Uterus (tissue), 3 donors: ENCODE measurements at regions not wholly inside any gene's neighbourhood (a gene's known extent, or its start where the extent isn't known, plus 50 kb on each side); places are given as distances from the start of the nearest gene placed in this dataset.

Experiments used
- DNase-seq, 2 donors: peaks; one replicate each; pipeline ENCODE4 v3.0.0-alpha.2; 2019 to 2020
- H3K27ac ChIP-seq, 2 donors: fragments of 200-600 bp; sonication (generic); 1 replicate in 1 of 2; 2 replicates in 1 of 2; pipeline ENCODE4 v1.5.1; 2016 to 2018
- H3K27me3 ChIP-seq, 2 donors: fragments of 200-600 bp; sonication (generic); one replicate each; pipeline ENCODE4 v1.5.1; 2018 to 2019; ENCODE audit warnings: control low read depth in 1 of 2
- H3K36me3 ChIP-seq, 2 donors: fragments of 200-600 bp; sonication (generic); one replicate each; pipeline ENCODE4 v1.5.1; 2019; ENCODE audit warnings: control low read depth in 1 of 2
- H3K4me1 ChIP-seq, 2 donors: fragments of 200-600 bp; sonication (generic); one replicate each; pipeline ENCODE4 v1.5.1; 2018 to 2019; ENCODE audit warnings: control low read depth in 1 of 2
- H3K4me3 ChIP-seq, 2 donors: fragments of 200-600 bp; sonication (generic); 1 replicate in 1 of 2; 2 replicates in 1 of 2; pipeline ENCODE4 v1.5.1; 2018 to 2019; ENCODE audit warnings: mild to moderate bottlenecking in 1 of 2
- H3K9me3 ChIP-seq, 2 donors: fragments of 200-600 bp; sonication (generic); one replicate each; pipeline ENCODE4 v1.5.1; 2019; ENCODE audit warnings: control low read depth in 1 of 2
- CTCF ChIP-seq, 4 experiments: fragments of 200-600 bp in 2 of 4; fragments of 450-650 bp in 2 of 4; sonication (generic) in 2 of 4; IDR thresholded peaks; one replicate each; pipeline ENCODE4 v1.5.1; 2016 to 2019; ENCODE audit warnings: antibody characterized with exemption in 4 of 4, mild to moderate bottlenecking in 2 of 4, moderate library complexity in 1 of 4
- POLR2A ChIP-seq, 2 donors: fragments of 450-650 bp; IDR thresholded peaks; one replicate each; pipeline ENCODE4 v1.6.1; 2016; ENCODE audit warnings: antibody characterized with exemption in 2 of 2, mild to moderate bottlenecking in 1 of 2, moderate library complexity in 1 of 2
- intact Hi-C: fragments of 100-400 bp; cut with DNase I; formaldehyde crosslinking; loops from one replicate; pipeline ENCODE4 v1.15.1; 2023; ENCODE audit warnings: low total_unique reads
- donor health status: DM: yes; HTN: yes; CAD: no.

- DNase-seq = no peak
- TF ChIP-seq POLR2A (IDR thresholded peaks at IDR 0.05) = no peak
- TF ChIP-seq CTCF (IDR thresholded peaks at IDR 0.05) = no peak
- Histone ChIP-seq H3K9me3 (no peaks in the 10 kb centered on the region), H3K36me3 (no peaks in the 10 kb centered on the region), H3K27ac (no peak overlapping the region), H3K27me3 (no peaks in the 10 kb centered on the region), H3K4me1 (no peaks in the 10 kb centered on the region), H3K4me3 (no peak overlapping the region)
- intact Hi-C loops = no loop called here
These were observed 187.8 kb upstream of the HNRNPA3 start for GRCh38 chr2:177024765-177025164.

DNA sequence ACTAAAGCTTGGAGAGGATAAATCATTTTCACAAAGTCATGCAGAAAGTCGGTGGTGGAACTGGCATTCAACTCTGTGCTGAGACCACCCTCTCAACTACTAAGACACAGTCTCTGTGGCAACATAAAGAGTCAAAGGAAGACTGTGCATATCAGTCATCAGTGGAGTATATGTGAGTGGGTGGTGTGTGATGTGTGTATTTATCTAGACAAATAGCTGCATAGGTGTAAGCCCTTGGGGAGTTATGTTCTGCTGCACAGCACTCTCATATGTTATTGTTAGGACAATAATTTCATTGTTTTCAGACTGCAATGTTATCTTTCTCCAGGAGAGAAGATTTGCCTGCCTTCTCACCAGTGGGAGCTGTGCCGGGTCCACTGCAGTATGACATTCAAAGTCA, 186.3 kb upstream of the HNRNPA3 start:
- no peaks in the 10 kb centered on the region for H3K4me1 ChIP-seq
- no peaks in the 10 kb centered on the region for H3K36me3 ChIP-seq
- H3K27ac ChIP-seq = no peak overlapping the region
- intact Hi-C loops = no loop called here
- DNase-seq = no peak
- no peaks in the 10 kb centered on the region for H3K9me3 ChIP-seq
- TF ChIP-seq POLR2A (IDR thresholded peaks at IDR 0.05) (no peak), CTCF (IDR thresholded peaks at IDR 0.05) (no peak)
- H3K27me3 ChIP-seq = no peaks in the 10 kb centered on the region
- no peak overlapping the region for H3K4me3 ChIP-seq

GRCh38 chr2:177026956-177027355, 185.6 kb upstream of the HNRNPA3 start:
- no peaks in the 10 kb centered on the region for H3K27me3 ChIP-seq
- H3K4me3 ChIP-seq = no peak overlapping the region
- no peak for TF ChIP-seq CTCF (IDR thresholded peaks at IDR 0.05)
- no peak for TF ChIP-seq POLR2A (IDR thresholded peaks at IDR 0.05)
- intact Hi-C loops = no loop called here
- H3K36me3 ChIP-seq = no peaks in the 10 kb centered on the region
- H3K9me3 ChIP-seq = no peaks in the 10 kb centered on the region
- DNase-seq = no peak
- no peaks in the 10 kb centered on the region for H3K4me1 ChIP-seq
- no peak overlapping the region for H3K27ac ChIP-seq

DNA sequence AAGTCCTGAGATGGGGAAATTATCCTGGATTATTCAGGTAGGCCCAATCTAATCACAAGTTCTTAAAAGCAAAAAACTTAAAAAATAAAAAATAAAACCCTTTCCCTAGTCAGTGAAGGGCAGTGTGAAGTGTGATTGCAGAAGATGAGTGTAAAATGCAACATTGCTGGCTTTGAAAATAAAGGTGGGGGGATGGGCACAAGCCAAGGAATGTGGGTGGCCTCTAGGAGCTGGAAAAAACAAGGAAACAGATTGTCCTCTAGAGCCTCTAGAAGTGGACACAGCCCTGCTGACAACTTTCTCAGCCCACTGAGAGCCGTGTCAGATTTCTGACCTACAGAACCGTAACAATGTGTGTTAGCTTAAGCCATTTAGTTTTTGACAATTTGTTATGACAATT, 184.3 kb upstream of the HNRNPA3 start:
- Histone ChIP-seq H3K27me3 (no peaks in the 10 kb centered on the region), H3K4me3 (no peak overlapping the region), H3K27ac (no peak overlapping the region), H3K4me1 (no peaks in the 10 kb centered on the region), H3K9me3 (no peaks in the 10 kb centered on the region), H3K36me3 (no peaks in the 10 kb centered on the region)
- intact Hi-C loops = no loop called here
- DNase-seq = no peak
- no peak for TF ChIP-seq POLR2A (IDR thresholded peaks at IDR 0.05)
- no peak for TF ChIP-seq CTCF (IDR thresholded peaks at IDR 0.05)

DNA sequence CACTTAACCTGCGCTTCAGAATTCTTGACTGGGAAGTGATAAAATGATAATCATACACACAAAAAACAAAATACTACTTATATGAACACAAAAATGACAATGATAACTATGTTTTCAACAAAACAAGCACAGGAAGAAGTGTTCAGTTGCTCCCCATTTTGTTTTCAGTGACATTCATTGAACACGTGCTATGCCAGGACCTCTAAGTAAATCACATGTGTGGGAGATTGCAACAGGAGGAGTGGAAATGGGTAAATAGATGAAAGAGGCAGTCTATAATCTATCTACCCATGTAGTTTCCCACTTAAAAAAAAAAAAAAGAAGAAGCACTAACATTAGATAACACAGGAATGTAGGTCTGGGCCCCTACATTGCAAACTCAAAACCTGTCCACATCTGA, 183.5 kb upstream of the HNRNPA3 start:
- H3K27me3 ChIP-seq = no peaks in the 10 kb centered on the region
- H3K9me3 ChIP-seq = no peaks in the 10 kb centered on the region
- no peak for TF ChIP-seq CTCF (IDR thresholded peaks at IDR 0.05)
- no peak for TF ChIP-seq POLR2A (IDR thresholded peaks at IDR 0.05)
- no peak overlapping the region for H3K4me3 ChIP-seq
- H3K27ac ChIP-seq = no peak overlapping the region
- intact Hi-C loops = no loop called here
- H3K4me1 ChIP-seq = no peaks in the 10 kb centered on the region
- no peaks in the 10 kb centered on the region for H3K36me3 ChIP-seq
- no peak for DNase-seq
